ENCODE measurements at regions not wholly inside any gene's neighbourhood (a gene's known extent, or its start where the extent isn't known, plus 50 kb on each side); places are given as distances from the start of the nearest gene placed in this dataset.

DNA sequence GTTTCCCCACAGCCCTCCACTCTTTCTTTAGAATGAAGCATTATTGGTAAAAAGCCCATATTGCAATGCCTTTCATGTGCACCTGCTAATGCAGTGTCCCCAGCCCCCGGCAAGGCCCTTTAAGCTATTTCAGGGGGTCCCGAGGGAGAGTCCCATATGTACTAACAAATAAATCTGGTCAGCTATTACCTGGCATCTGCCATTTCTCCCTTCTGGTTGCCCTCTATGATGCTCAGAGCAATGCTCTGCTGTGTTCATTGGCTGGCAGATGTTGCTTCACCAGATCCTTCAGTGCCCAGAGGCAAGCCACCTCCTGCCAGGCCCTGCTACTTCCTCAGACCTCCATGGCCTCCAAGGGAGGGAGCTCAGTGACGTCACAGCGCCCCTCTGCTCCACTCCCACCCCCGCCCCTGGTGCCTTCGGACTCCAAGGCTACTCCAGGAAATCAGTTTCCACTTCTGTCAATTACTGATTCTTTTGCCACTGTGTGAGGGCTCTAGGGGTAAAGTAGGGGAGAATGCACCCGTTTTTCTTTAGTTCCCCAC, 201.1 kb upstream of the GLRA1 start:
- H3K9me3 ChIP-seq = no peaks in the 10 kb centered on the region
- ATAC-seq (no peak), DNase-seq (no peak)
- H3K4me3 ChIP-seq = no peak overlapping the region
- H3K36me3 ChIP-seq (ENCODE audit: low read depth) = no peaks in the 10 kb centered on the region
- no peaks in the 10 kb centered on the region for H3K4me1 ChIP-seq (ENCODE audit: low read depth)
- TF ChIP-seq, protein P1, sequence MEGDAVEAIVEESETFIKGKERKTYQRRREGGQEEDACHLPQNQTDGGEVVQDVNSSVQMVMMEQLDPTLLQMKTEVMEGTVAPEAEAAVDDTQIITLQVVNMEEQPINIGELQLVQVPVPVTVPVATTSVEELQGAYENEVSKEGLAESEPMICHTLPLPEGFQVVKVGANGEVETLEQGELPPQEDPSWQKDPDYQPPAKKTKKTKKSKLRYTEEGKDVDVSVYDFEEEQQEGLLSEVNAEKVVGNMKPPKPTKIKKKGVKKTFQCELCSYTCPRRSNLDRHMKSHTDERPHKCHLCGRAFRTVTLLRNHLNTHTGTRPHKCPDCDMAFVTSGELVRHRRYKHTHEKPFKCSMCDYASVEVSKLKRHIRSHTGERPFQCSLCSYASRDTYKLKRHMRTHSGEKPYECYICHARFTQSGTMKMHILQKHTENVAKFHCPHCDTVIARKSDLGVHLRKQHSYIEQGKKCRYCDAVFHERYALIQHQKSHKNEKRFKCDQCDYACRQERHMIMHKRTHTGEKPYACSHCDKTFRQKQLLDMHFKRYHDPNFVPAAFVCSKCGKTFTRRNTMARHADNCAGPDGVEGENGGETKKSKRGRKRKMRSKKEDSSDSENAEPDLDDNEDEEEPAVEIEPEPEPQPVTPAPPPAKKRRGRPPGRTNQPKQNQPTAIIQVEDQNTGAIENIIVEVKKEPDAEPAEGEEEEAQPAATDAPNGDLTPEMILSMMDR (IDR thresholded peaks at IDR 0.05) = no peak
- intact Hi-C loops (cut with DNase I, micrococcal nuclease) = no loop called here

DNA sequence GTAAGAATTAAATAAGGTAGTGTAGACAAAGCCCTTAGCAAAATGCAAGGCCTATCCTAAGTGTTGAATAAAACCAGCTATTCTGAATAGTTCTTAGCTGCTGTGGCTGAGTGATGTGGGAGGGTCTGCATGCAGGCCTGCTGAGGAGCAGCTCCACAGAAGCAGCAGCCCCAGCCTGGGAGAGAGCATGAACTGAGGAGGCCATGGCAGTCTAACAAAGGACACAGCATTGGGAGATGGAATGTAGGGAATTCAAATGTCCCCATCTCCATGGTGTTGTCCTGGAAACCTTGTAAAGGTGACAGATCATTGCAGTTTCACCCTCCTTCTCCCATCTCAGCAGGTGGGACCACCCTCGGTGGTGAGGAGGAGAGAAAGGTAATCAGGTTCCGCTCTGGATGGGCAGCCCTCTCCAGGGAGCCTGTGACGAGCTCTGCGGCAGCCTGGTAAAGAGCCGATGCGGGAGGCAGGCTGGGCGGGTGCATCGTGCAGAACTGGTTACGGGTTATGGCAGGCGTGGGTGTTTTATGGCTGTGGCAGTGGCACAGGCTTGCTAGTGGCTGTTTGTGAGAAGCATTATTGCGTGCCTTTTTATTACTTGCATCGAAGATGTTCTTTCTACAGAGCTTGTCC, 199.9 kb upstream of the GLRA1 start:
- H3K36me3 ChIP-seq (ENCODE audit: low read depth) = no peaks in the 10 kb centered on the region
- no peak overlapping the region for H3K4me3 ChIP-seq
- DNase-seq (peak in 2 of 3 donors; percentile 9 to 41), ATAC-seq (peak; percentile 66)
- intact Hi-C loops (cut with DNase I, micrococcal nuclease) = no loop called here
- H3K4me1 ChIP-seq (ENCODE audit: low read depth) = no peaks in the 10 kb centered on the region
- TF ChIP-seq, protein P1 (IDR thresholded peaks at IDR 0.05) = no peak
- no peaks in the 10 kb centered on the region for H3K9me3 ChIP-seq

DNA sequence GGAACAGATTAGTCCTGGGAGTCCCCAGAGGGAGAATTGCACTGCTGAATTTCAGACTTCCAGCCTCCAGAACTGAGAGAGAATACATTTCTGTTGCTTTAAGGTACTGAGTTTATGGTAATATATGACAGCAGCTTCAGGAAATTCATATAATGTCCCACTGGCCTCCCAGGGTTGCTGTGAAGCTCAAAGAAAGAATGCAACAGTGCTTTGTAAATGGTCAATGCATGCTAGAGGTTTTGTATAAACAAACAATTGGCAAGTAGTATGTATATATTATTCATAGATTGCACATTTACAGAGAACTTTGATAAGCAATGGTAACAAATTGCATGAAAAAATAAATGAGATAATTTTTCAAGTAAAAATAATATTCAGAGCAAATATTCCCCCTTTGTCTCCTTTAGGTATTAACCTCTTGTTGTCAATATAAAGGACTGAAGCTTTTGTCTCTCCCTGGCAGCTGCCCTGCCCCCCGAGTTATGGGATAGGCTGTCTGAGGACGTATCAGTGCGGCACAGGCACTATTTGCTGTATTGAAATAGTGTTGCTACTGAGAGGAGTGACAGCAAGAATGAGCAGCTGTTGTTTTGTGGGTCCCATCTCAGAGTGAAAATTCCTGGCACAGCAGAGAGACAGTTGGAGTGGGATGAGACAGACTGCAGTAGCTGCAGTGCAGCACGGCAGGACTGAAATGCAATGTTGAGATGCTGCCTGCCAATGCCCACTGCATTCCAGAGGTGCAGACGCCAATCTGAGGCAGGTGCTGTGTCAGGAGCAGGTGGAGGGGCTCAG, 194.2 kb upstream of the GLRA1 start:
- Histone ChIP-seq H3K9me3 (no peaks in the 10 kb centered on the region), H3K4me1 (ENCODE audit: low read depth) (no peaks in the 10 kb centered on the region), H3K36me3 (ENCODE audit: low read depth) (no peaks in the 10 kb centered on the region), H3K4me3 (no peak overlapping the region)
- TF ChIP-seq, protein P1 (IDR thresholded peaks at IDR 0.05) = no peak
- ATAC-seq (no peak), DNase-seq (no peak)
- intact Hi-C loops (cut with DNase I, micrococcal nuclease) = no loop called here

DNA sequence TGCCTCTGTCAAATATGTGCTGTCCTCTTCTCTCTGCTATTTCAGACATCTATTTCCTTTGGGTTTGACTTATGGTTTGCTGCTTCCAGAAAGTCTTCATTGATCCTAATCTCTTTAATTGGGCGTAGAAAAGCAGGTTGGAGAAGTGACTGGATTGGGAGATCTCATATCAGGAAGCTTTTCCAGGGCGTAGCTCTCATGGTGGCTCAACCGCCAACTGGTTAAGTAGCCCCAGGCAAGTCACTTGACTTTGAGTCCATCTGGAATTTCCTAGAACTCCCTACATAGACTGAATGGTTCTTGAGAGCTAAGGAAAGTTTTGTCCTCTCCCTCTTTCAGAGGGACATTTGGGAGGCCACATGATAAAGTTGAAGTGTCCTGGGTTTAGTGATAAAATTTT, 192.3 kb upstream of the GLRA1 start:
- no peak for DNase-seq
- TF ChIP-seq, protein P1 (IDR thresholded peaks at IDR 0.05) = no peak
- no peak overlapping the region for H3K4me3 ChIP-seq
- no peaks in the 10 kb centered on the region for H3K9me3 ChIP-seq
- no peak for ATAC-seq
- intact Hi-C loops (cut with DNase I, micrococcal nuclease) = no loop called here
- H3K4me1 ChIP-seq (ENCODE audit: low read depth) = no peaks in the 10 kb centered on the region
- no peaks in the 10 kb centered on the region for H3K36me3 ChIP-seq (ENCODE audit: low read depth)

DNA sequence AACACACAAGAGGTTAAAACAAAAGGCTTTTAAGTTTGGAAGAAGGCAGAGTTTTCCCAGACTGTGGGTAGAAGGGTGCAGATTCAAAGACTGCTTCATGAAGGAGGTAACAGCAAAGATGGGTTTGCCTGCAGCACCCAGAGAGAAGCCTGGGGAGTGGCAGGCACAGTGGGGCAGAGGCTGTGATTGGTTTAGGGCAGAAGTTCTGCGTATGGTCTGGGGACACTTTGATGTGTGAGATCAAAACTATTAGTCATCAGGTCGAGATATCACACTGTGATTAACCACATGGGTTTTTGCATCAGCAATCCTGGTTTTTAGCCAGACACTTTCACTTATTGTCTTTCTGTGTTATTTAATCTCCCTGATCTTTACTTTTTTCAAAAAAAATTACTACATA, 188.8 kb upstream of the GLRA1 start:
- no peak for ATAC-seq
- Histone ChIP-seq H3K9me3 (no peaks in the 10 kb centered on the region), H3K4me3 (no peak overlapping the region), H3K4me1 (ENCODE audit: low read depth) (no peaks in the 10 kb centered on the region), H3K36me3 (ENCODE audit: low read depth) (no peaks in the 10 kb centered on the region)
- no peak for DNase-seq
- intact Hi-C loops (cut with DNase I, micrococcal nuclease) = no loop called here
- TF ChIP-seq, protein P1 (IDR thresholded peaks at IDR 0.05) = no peak
